T-helper 2 cell treated with Interferon-gamma antibody and Interleukin-4, amounts not matched to agents 5 μg/mL and 100 μg/mL, for 36 hours (primary cell): ENCODE measurements at regions not wholly inside any gene's neighbourhood (a gene's known extent, or its start where the extent isn't known, plus 50 kb on each side); places are given as distances from the start of the nearest gene placed in this dataset.
"Not testable (repeated sequence)": the region's sequence is repeated elsewhere in the genome, so short reads cannot be mapped to it uniquely, and the experiment has no call there.

ENCODE experiments used
- DNase-seq: peaks from one replicate; pipeline ENCODE4 v3.0.0; 2021; ENCODE audit warnings: low spot score
- H3K27ac Mint-ChIP-seq: one replicate; pipeline ENCODE4 v1.8.0; 2021; ENCODE audit warnings: mild to moderate bottlenecking, mixed read lengths
- H3K27me3 Mint-ChIP-seq: one replicate; pipeline ENCODE4 v1.8.0; 2021; ENCODE audit warnings: low read depth, mixed read lengths
- H3K36me3 Mint-ChIP-seq: one replicate; pipeline ENCODE4 v1.8.0; 2021; ENCODE audit warnings: low read depth, mixed read lengths
- H3K4me1 Mint-ChIP-seq: one replicate; pipeline ENCODE4 v1.8.0; 2021; ENCODE audit warnings: low read depth, mixed read lengths
- H3K4me3 Mint-ChIP-seq: one replicate; pipeline ENCODE4 v1.8.0; 2022; ENCODE audit warnings: mild to moderate bottlenecking, moderate library complexity, mixed read lengths
- H3K9me3 Mint-ChIP-seq: one replicate; pipeline ENCODE4 v1.8.0; 2021; ENCODE audit warnings: mixed read lengths

- H3K4me3 Mint-ChIP-seq, H3K27ac Mint-ChIP-seq, H3K27me3 Mint-ChIP-seq, DNase-seq, H3K4me1 Mint-ChIP-seq: not testable (repeated sequence)
- Mint-ChIP-seq H3K36me3 (peaks cover 15% of the 10 kb centered on the region), H3K9me3 (peaks cover 83% of the 10 kb centered on the region)
These were observed 1430.4 kb downstream of the TSPY10 start for GRCh38 chrY:10958122-10958521.

GRCh38 chrY:10973422-10973821, 1445.7 kb downstream of the TSPY10 start:
- no peak overlapping the region for H3K4me3 Mint-ChIP-seq
- H3K4me1 Mint-ChIP-seq = no peaks in the 10 kb centered on the region
- no peak for DNase-seq
- peaks cover 93% of the 10 kb centered on the region for H3K9me3 Mint-ChIP-seq
- H3K27ac Mint-ChIP-seq = no peak overlapping the region
- peaks cover 15% of the 10 kb centered on the region for H3K36me3 Mint-ChIP-seq
- H3K27me3 Mint-ChIP-seq = no peaks in the 10 kb centered on the region

- no peaks in the 10 kb centered on the region for H3K4me1 Mint-ChIP-seq
- H3K27ac Mint-ChIP-seq = no peak overlapping the region
- DNase-seq = no peak
- peaks cover 39% of the 10 kb centered on the region for H3K36me3 Mint-ChIP-seq
- no peak overlapping the region for H3K4me3 Mint-ChIP-seq
- H3K9me3 Mint-ChIP-seq = peaks cover 100% of the 10 kb centered on the region
- H3K27me3 Mint-ChIP-seq = no peaks in the 10 kb centered on the region
These were observed 1459.0 kb downstream of the TSPY10 start for GRCh38 chrY:10986655-10987054.

GRCh38 chrY:10987626-10988025, 1459.9 kb downstream of the TSPY10 start:
- H3K4me1 Mint-ChIP-seq = no peaks in the 10 kb centered on the region
- H3K27me3 Mint-ChIP-seq = no peaks in the 10 kb centered on the region
- no peak overlapping the region for H3K4me3 Mint-ChIP-seq
- peaks cover 36% of the 10 kb centered on the region for H3K36me3 Mint-ChIP-seq
- H3K9me3 Mint-ChIP-seq = peaks cover 100% of the 10 kb centered on the region
- no peak overlapping the region for H3K27ac Mint-ChIP-seq
- DNase-seq = no peak

- Mint-ChIP-seq H3K9me3 (peaks cover 100% of the 10 kb centered on the region), H3K4me1 (no peaks in the 10 kb centered on the region), H3K27ac (no peak overlapping the region), H3K36me3 (peaks cover 13% of the 10 kb centered on the region), H3K27me3 (no peaks in the 10 kb centered on the region), H3K4me3 (no peak overlapping the region)
- no peak for DNase-seq
These were observed 1466.3 kb downstream of the TSPY10 start for GRCh38 chrY:10993955-10994354.

GRCh38 chrY:10999715-11000114, 1472.0 kb downstream of the TSPY10 start:
- H3K4me3 Mint-ChIP-seq, H3K27me3 Mint-ChIP-seq, H3K27ac Mint-ChIP-seq, H3K4me1 Mint-ChIP-seq, DNase-seq: not testable (repeated sequence)
- Mint-ChIP-seq H3K36me3 (peaks cover 13% of the 10 kb centered on the region), H3K9me3 (peaks cover 85% of the 10 kb centered on the region)

- H3K4me1 Mint-ChIP-seq, H3K27ac Mint-ChIP-seq, H3K4me3 Mint-ChIP-seq, DNase-seq, H3K27me3 Mint-ChIP-seq: not testable (repeated sequence)
- H3K36me3 Mint-ChIP-seq = peaks cover 30% of the 10 kb centered on the region
- peaks cover 93% of the 10 kb centered on the region for H3K9me3 Mint-ChIP-seq
These were observed 1486.5 kb downstream of the TSPY10 start for GRCh38 chrY:11014229-11014628.

- no peak for DNase-seq
- Mint-ChIP-seq H3K27ac (no peak overlapping the region), H3K4me3 (no peak overlapping the region), H3K4me1 (no peaks in the 10 kb centered on the region), H3K27me3 (no peaks in the 10 kb centered on the region), H3K36me3 (peaks cover 35% of the 10 kb centered on the region), H3K9me3 (peaks cover 89% of the 10 kb centered on the region)
These were observed 1495.1 kb downstream of the TSPY10 start for GRCh38 chrY:11022734-11023133.

- Mint-ChIP-seq H3K4me3 (no peak overlapping the region), H3K9me3 (peaks cover 31% of the 10 kb centered on the region), H3K4me1 (no peaks in the 10 kb centered on the region), H3K36me3 (peaks cover under 1% of the 10 kb centered on the region), H3K27ac (no peak overlapping the region), H3K27me3 (no peaks in the 10 kb centered on the region)
- DNase-seq = no peak
These were observed 1516.7 kb downstream of the TSPY10 start for GRCh38 chrY:11044234-11044883.

GRCh38 chrY:11063486-11063885, 1535.8 kb downstream of the TSPY10 start:
- Mint-ChIP-seq H3K4me3 (no peak overlapping the region), H3K27me3 (no peaks in the 10 kb centered on the region), H3K9me3 (peaks cover 12% of the 10 kb centered on the region), H3K4me1 (no peaks in the 10 kb centered on the region), H3K27ac (no peak overlapping the region), H3K36me3 (no peaks in the 10 kb centered on the region)
- DNase-seq = no peak

- H3K36me3 Mint-ChIP-seq = no peaks in the 10 kb centered on the region
- H3K4me3 Mint-ChIP-seq = no peak overlapping the region
- H3K9me3 Mint-ChIP-seq = peaks cover 12% of the 10 kb centered on the region
- no peak for DNase-seq
- H3K27ac Mint-ChIP-seq = no peak overlapping the region
- no peaks in the 10 kb centered on the region for H3K4me1 Mint-ChIP-seq
- H3K27me3 Mint-ChIP-seq = no peaks in the 10 kb centered on the region
These were observed 1536.3 kb downstream of the TSPY10 start for GRCh38 chrY:11063960-11064359.

GRCh38 chrY:11064376-11064775, 1536.7 kb downstream of the TSPY10 start:
- DNase-seq = no peak
- H3K27me3 Mint-ChIP-seq = no peaks in the 10 kb centered on the region
- no peak overlapping the region for H3K4me3 Mint-ChIP-seq
- no peaks in the 10 kb centered on the region for H3K4me1 Mint-ChIP-seq
- peaks cover 12% of the 10 kb centered on the region for H3K9me3 Mint-ChIP-seq
- H3K27ac Mint-ChIP-seq = no peak overlapping the region
- H3K36me3 Mint-ChIP-seq = no peaks in the 10 kb centered on the region

- peaks cover 12% of the 10 kb centered on the region for H3K9me3 Mint-ChIP-seq
- no peak overlapping the region for H3K4me3 Mint-ChIP-seq
- no peak for DNase-seq
- no peak overlapping the region for H3K27ac Mint-ChIP-seq
- no peaks in the 10 kb centered on the region for H3K4me1 Mint-ChIP-seq
- H3K27me3 Mint-ChIP-seq = no peaks in the 10 kb centered on the region
- no peaks in the 10 kb centered on the region for H3K36me3 Mint-ChIP-seq
These were observed 1541.6 kb downstream of the TSPY10 start for GRCh38 chrY:11069271-11069670.

GRCh38 chrY:11070250-11071113, 1542.8 kb downstream of the TSPY10 start:
- H3K4me1 Mint-ChIP-seq = no peaks in the 10 kb centered on the region
- H3K36me3 Mint-ChIP-seq = no peaks in the 10 kb centered on the region
- no peak for DNase-seq
- peaks cover 6% of the 10 kb centered on the region for H3K9me3 Mint-ChIP-seq
- no peak overlapping the region for H3K4me3 Mint-ChIP-seq
- no peak overlapping the region for H3K27ac Mint-ChIP-seq
- H3K27me3 Mint-ChIP-seq = no peaks in the 10 kb centered on the region
